ENCODE measurements at regions not wholly inside any gene's neighbourhood (a gene's known extent, or its start where the extent isn't known, plus 50 kb on each side); places are given as distances from the start of the nearest gene placed in this dataset.

- TF ChIP-seq CTCF (conservative IDR thresholded peaks at IDR 0.05; ENCODE audit: low read depth, low read length), result peak; percentile 8
- no peak for DNase-seq (ENCODE audit: low read depth)
- no peak overlapping the region for H3K4me3 ChIP-seq (ENCODE audit: low read length)
These were observed 235.0 kb upstream of the NT5C1B start for GRCh38 chr2:18824325-18824790.

- no peak for DNase-seq (ENCODE audit: low read depth)
- no peak overlapping the region for H3K4me3 ChIP-seq (ENCODE audit: low read length)
- TF ChIP-seq CTCF (conservative IDR thresholded peaks at IDR 0.05; ENCODE audit: low read depth, low read length), result no peak
These were observed 232.1 kb upstream of the NT5C1B start for GRCh38 chr2:18821431-18821830.

GRCh38 chr2:18820966-18821365 is 231.6 kb upstream of the NT5C1B start:
- no peak for TF ChIP-seq CTCF (conservative IDR thresholded peaks at IDR 0.05; ENCODE audit: low read depth, low read length)
- DNase-seq (ENCODE audit: low read depth), result no peak
- H3K4me3 ChIP-seq (ENCODE audit: low read length), result no peak overlapping the region

- TF ChIP-seq CTCF (conservative IDR thresholded peaks at IDR 0.05; ENCODE audit: low read depth, low read length), result no peak
- DNase-seq (ENCODE audit: low read depth), result no peak
- no peak overlapping the region for H3K4me3 ChIP-seq (ENCODE audit: low read length)
These were observed 230.2 kb upstream of the NT5C1B start for GRCh38 chr2:18819566-18819965.

- no peak overlapping the region for H3K4me3 ChIP-seq (ENCODE audit: low read length)
- TF ChIP-seq CTCF (conservative IDR thresholded peaks at IDR 0.05; ENCODE audit: low read depth, low read length), result no peak
- DNase-seq (ENCODE audit: low read depth), result peak; percentile 77
These were observed 225.0 kb upstream of the NT5C1B start for GRCh38 chr2:18814387-18814786.

GRCh38 chr2:18804536-18804935 is 215.2 kb upstream of the NT5C1B start:
- DNase-seq (ENCODE audit: low read depth), result no peak
- no peak for TF ChIP-seq CTCF (conservative IDR thresholded peaks at IDR 0.05; ENCODE audit: low read depth, low read length)
- no peak overlapping the region for H3K4me3 ChIP-seq (ENCODE audit: low read length)

GRCh38 chr2:18803141-18803939 is 214.0 kb upstream of the NT5C1B start:
- TF ChIP-seq CTCF (conservative IDR thresholded peaks at IDR 0.05; ENCODE audit: low read depth, low read length), result no peak
- no peak for DNase-seq (ENCODE audit: low read depth)

More at GRCh38 chr2:18803141-18803939, 214.0 kb upstream of the NT5C1B start:
- H3K4me3 ChIP-seq (ENCODE audit: low read length), result no peak overlapping the region

Data from retinal pigment epithelial cell (primary cell).